T-helper 1 cell (primary cell): ENCODE measurements at regions not wholly inside any gene's neighbourhood (a gene's known extent, or its start where the extent isn't known, plus 50 kb on each side); places are given as distances from the start of the nearest gene placed in this dataset.
A peak's percentile ranks its signal among the peaks of the same experiment; 100 is the strongest.

Source experiments
- DNase-seq, 5 donors: peaks; one replicate each; pipeline ENCODE4 v3.0.0-alpha.2; 2012 to 2020

GRCh38 chr12:25058012-25058411, 109.1 kb upstream of the BCAT1 start:
- no peak for DNase-seq

GRCh38 chr12:25056486-25057130, 107.7 kb upstream of the BCAT1 start:
- no peak for DNase-seq

DNA sequence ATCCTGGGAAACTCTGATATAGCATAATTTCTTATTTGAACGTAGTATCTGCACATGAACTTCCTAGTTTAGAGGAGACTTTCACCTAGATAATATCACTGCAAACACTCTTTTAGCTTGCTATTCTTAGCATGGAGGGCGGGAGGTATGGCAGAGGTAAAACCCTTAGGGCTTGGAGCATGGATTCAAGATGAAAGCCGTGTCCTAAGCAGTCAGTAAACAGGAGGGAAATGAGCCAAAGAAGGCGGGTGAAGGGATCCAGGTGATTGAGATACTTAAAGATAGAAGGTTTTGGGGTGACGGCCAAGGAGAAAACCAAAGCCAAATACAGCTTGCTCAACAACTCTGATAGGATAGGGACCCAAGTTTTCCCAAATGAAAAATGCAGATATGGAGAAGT, 107.1 kb upstream of the BCAT1 start:
- no peak for DNase-seq

DNA sequence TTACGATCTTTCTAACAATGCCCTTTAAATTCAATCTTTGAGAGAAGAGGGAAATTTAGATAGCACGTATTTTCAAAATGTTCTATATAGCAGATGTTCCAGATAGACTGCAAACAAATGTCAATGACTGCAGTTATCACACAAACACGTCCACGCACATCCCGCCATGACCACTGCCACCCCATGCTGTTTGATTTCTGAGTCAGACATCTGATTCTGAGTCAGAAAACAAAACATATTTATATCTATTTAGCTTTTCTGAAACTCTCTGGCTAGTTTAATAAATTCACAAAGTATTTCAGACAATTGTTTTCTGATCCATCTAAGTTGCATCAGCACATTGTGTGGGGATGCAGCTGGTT, 105.9 kb upstream of the BCAT1 start:
- DNase-seq: peak in 2 of 5 donors; percentile 8 to 74

- no peak for DNase-seq
Observed at GRCh38 chr12:25054076-25054782, 105.3 kb upstream of the BCAT1 start.

GRCh38 chr12:25052914-25053211, 104.0 kb upstream of the BCAT1 start:
- DNase-seq: no peak

GRCh38 chr12:25052196-25052913, 103.5 kb upstream of the BCAT1 start:
- DNase-seq: peak in 4 of 5 donors; percentile 15 to 85 (median 35)

- peak in 4 of 5 donors; percentile 25 to 84 (median 38) for DNase-seq
Observed at GRCh38 chr12:25051656-25052195, 102.8 kb upstream of the BCAT1 start.

GRCh38 chr12:25051171-25051570, 102.3 kb upstream of the BCAT1 start:
- no peak for DNase-seq

- DNase-seq: no peak
Observed at GRCh38 chr12:25045869-25046268, 97.0 kb upstream of the BCAT1 start.

GRCh38 chr12:25041006-25041741, 92.3 kb upstream of the BCAT1 start:
- DNase-seq: no peak

- no peak for DNase-seq
Observed at GRCh38 chr12:25040593-25040992, 91.7 kb upstream of the BCAT1 start.

DNA sequence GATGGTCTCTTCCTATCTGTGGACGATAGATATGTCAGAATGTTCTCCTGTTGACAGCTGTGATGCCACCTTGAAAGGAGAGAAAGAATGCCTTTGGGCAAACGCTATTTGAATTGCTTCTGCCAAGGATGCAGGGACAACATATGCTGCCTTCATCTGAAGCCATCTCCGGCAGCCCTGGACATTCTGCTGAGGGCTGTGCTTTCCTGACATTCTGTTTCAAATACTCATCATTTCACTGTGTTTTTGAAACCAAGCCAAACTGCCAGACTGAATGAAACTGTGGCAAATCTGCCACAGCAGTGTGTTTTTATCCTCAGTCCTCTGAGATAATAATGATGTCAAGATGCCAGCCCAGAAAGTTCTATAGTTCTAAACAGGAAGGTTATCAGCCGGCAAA, 85.8 kb upstream of the BCAT1 start:
- no peak for DNase-seq

GRCh38 chr12:25025951-25026490, 77.1 kb upstream of the BCAT1 start:
- DNase-seq: no peak

- DNase-seq: no peak
Observed at GRCh38 chr12:25025260-25025659, 76.4 kb upstream of the BCAT1 start.

DNA sequence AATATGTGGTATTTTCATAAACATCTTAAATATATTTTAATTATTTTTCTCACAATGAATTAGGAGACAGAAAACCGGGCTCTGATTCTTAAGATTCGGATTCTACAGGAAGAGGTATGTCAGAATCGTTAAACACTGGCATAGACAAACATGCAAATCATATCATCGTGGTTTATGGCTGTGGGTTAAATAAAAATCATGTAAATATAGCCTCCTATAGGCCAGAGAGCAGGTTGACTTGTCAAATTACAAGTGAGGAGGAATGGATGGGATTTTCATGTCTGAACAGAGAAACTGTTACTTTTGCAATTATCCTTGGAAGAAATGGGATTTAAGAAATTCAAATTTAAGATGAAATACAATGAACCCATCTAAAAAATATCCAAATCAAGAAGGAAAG, 74.9 kb upstream of the BCAT1 start:
- no peak for DNase-seq

- DNase-seq: no peak
Observed at GRCh38 chr12:25020621-25021243, 71.8 kb upstream of the BCAT1 start.

GRCh38 chr12:25018146-25018545, 69.2 kb upstream of the BCAT1 start:
- no peak for DNase-seq

DNA sequence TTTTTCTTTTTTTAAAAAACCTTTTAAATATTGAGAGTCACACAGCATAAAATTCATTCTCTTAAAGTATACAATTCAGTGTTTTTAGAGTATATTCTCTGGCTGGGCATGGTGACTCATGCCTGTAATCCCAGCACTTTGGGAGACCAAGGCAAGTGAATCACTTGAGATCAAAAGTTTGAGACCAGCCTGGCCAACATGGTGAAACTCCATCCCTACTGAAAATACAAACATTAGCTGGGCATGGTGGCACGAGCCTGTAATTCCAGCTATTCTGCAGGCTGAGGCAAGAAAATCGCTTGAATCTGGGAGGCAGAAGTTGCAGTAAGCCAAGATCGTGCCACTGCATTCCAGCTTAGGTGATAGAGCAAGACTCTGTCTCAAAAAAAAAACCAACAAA, 68.4 kb upstream of the BCAT1 start:
- DNase-seq: no peak

GRCh38 chr12:25014961-25015360, 66.1 kb upstream of the BCAT1 start:
- no peak for DNase-seq

- no peak for DNase-seq
Observed at GRCh38 chr12:25013061-25013460, 64.2 kb upstream of the BCAT1 start.

- no peak for DNase-seq
Observed at GRCh38 chr12:25009496-25010092, 60.7 kb upstream of the BCAT1 start.
